OCI-LY1 (cell line): ENCODE measurements at regions not wholly inside any gene's neighbourhood (a gene's known extent, or its start where the extent isn't known, plus 50 kb on each side); places are given as distances from the start of the nearest gene placed in this dataset.

Experiments used
- H2AFZ ChIP-seq: fragments of 200-600 bp; sonication (generic), shearing (Covaris generic); 2 replicates; pipeline ENCODE4 v1.6.0; 2014; ENCODE audit warnings: antibody characterized with exemption, mild to moderate bottlenecking, low read length
- H3F3A ChIP-seq: fragments of 200-600 bp; sonication (generic), shearing (Covaris generic); 2 replicates; pipeline ENCODE4 v1.6.0; 2014; ENCODE audit warnings: mild to moderate bottlenecking, antibody characterized with exemption, low read length, moderate library complexity; ENCODE audit not compliant: insufficient read depth
- H3K27ac ChIP-seq: fragments of 200-600 bp; sonication (generic); 2 replicates; pipeline ENCODE4 v1.5.1; 2014; ENCODE audit warnings: low read length, mixed run types, mild to moderate bottlenecking, low read depth; ENCODE audit not compliant: poor library complexity, severe bottlenecking
- H3K27me3 ChIP-seq: fragments of 200-600 bp; sonication (generic); 2 replicates; pipeline ENCODE4 v1.6.0; 2014; ENCODE audit warnings: antibody characterized with exemption, mild to moderate bottlenecking, low read length, moderate library complexity; ENCODE audit not compliant: insufficient read depth
- H3K36me3 ChIP-seq: fragments of 200-600 bp; sonication (generic); 2 replicates; pipeline ENCODE4 v1.6.1; 2014; ENCODE audit warnings: mild to moderate bottlenecking, antibody characterized with exemption, low read length, moderate library complexity, mixed read lengths; ENCODE audit not compliant: insufficient read depth
- H3K4me1 ChIP-seq: fragments of 200-600 bp; sonication (generic); 2 replicates; pipeline ENCODE4 v1.5.1; 2014; ENCODE audit warnings: mild to moderate bottlenecking, low read length, moderate library complexity; ENCODE audit not compliant: insufficient read depth, severe bottlenecking
- H3K4me2 ChIP-seq: fragments of 200-600 bp; sonication (generic), shearing (Covaris generic); 2 replicates; pipeline ENCODE4 v1.6.1; 2014; ENCODE audit warnings: low read length
- H3K4me3 ChIP-seq: fragments of 200-600 bp; sonication (generic); 2 replicates; pipeline ENCODE4 v1.5.1; 2014; ENCODE audit warnings: low read length, low read depth, mild to moderate bottlenecking, mixed read lengths; ENCODE audit not compliant: poor library complexity, severe bottlenecking
- H3K79me2 ChIP-seq: fragments of 200-600 bp; shearing (Covaris generic); 2 replicates; pipeline ENCODE4 v1.6.1; 2016; ENCODE audit warnings: mixed run types, low read length, mixed read lengths; ENCODE audit not compliant: insufficient read depth
- H3K9ac ChIP-seq: fragments of 200-600 bp; sonication (generic), shearing (Covaris generic); 2 replicates; pipeline ENCODE4 v1.6.1; 2014; ENCODE audit warnings: mild to moderate bottlenecking, low read length, mixed read lengths
- H3K9me2 ChIP-seq: fragments of 200-600 bp; sonication (generic), shearing (Covaris generic); 2 replicates; pipeline ENCODE4 v1.6.1; 2014; ENCODE audit warnings: low read depth, mild to moderate bottlenecking, low read length, mixed read lengths
- H3K9me3 ChIP-seq: fragments of 200-600 bp; shearing (Covaris generic); 2 replicates; pipeline ENCODE4 v1.6.1; 2014; ENCODE audit warnings: low read length, mixed read lengths
- H4K20me1 ChIP-seq: fragments of 200-600 bp; sonication (generic), shearing (Covaris generic); 2 replicates; pipeline ENCODE4 v1.6.0; 2016; ENCODE audit warnings: mild to moderate bottlenecking, low read length; ENCODE audit not compliant: insufficient read depth
- CTCF ChIP-seq: fragments of 200-600 bp; sonication (generic), shearing (Covaris generic); IDR thresholded peaks from 2 replicates; pipeline ENCODE4 v1.5.1; 2017; ENCODE audit warnings: mild to moderate bottlenecking, antibody characterized with exemption, low read length, moderate library complexity, mixed read lengths
- EZH2 ChIP-seq: fragments of 200-600 bp; sonication (generic), shearing (Covaris generic); IDR thresholded peaks from 2 replicates; pipeline ENCODE4 v1.8.0; 2017; ENCODE audit warnings: borderline replicate concordance, mixed run types, mild to moderate bottlenecking, antibody characterized with exemption, low read length, moderate library complexity, mixed read lengths

- Histone ChIP-seq H3K9me2 (no peaks in the 10 kb centered on the region), H3K27me3 (no peaks in the 10 kb centered on the region), H2AFZ (no peak overlapping the region), H3K79me2 (no peaks in the 10 kb centered on the region), H3K4me2 (no peak overlapping the region), H3K27ac (no peak overlapping the region), H3K9ac (no peak overlapping the region), H3K4me3 (no peak overlapping the region), H3F3A (no peaks in the 10 kb centered on the region), H3K36me3 (no peaks in the 10 kb centered on the region), H3K9me3 (no peaks in the 10 kb centered on the region), H3K4me1 (no peaks in the 10 kb centered on the region), H4K20me1 (no peaks in the 10 kb centered on the region)
- TF ChIP-seq CTCF (no peak), EZH2 (no peak)
Observed at GRCh38 chr20:24064915-24065314, 76.3 kb upstream of the GGTLC1 start.

- H3K27ac ChIP-seq, result no peak overlapping the region
- H3F3A ChIP-seq, result no peaks in the 10 kb centered on the region
- H3K4me3 ChIP-seq, result no peak overlapping the region
- no peak overlapping the region for H3K4me2 ChIP-seq
- no peaks in the 10 kb centered on the region for H3K4me1 ChIP-seq
- TF ChIP-seq EZH2, result no peak
- no peak for TF ChIP-seq CTCF
- no peaks in the 10 kb centered on the region for H3K9me2 ChIP-seq
- no peaks in the 10 kb centered on the region for H4K20me1 ChIP-seq
- no peaks in the 10 kb centered on the region for H3K36me3 ChIP-seq
- no peak overlapping the region for H2AFZ ChIP-seq
- H3K9me3 ChIP-seq, result no peaks in the 10 kb centered on the region
- no peak overlapping the region for H3K9ac ChIP-seq
- H3K79me2 ChIP-seq, result no peaks in the 10 kb centered on the region
- no peaks in the 10 kb centered on the region for H3K27me3 ChIP-seq
Observed at GRCh38 chr20:24064092-24064491, 75.5 kb upstream of the GGTLC1 start.

GRCh38 chr20:24063100-24063499, 74.5 kb upstream of the GGTLC1 start:
- Histone ChIP-seq H3K9me3 (no peaks in the 10 kb centered on the region), H3K4me2 (no peak overlapping the region), H2AFZ (no peak overlapping the region), H3K36me3 (no peaks in the 10 kb centered on the region), H3F3A (no peaks in the 10 kb centered on the region), H3K4me1 (no peaks in the 10 kb centered on the region), H3K27ac (no peak overlapping the region), H4K20me1 (no peaks in the 10 kb centered on the region), H3K27me3 (no peaks in the 10 kb centered on the region), H3K9me2 (no peaks in the 10 kb centered on the region), H3K4me3 (no peak overlapping the region), H3K79me2 (no peaks in the 10 kb centered on the region), H3K9ac (no peak overlapping the region)
- TF ChIP-seq EZH2 (no peak), CTCF (no peak)
